SU-DHL-6 (cell line): ENCODE measurements at regions not wholly inside any gene's neighbourhood (a gene's known extent, or its start where the extent isn't known, plus 50 kb on each side); places are given as distances from the start of the nearest gene placed in this dataset.

Experiments
- CTCF ChIP-seq: fragments of 200-600 bp; sonication (generic); IDR thresholded peaks from one replicate; pipeline ENCODE4 v1.5.1; 2017; ENCODE audit warnings: antibody characterized with exemption, mild to moderate bottlenecking, low read length, moderate library complexity; ENCODE audit not compliant: insufficient read depth, poor library complexity, severe bottlenecking
- EZH2phosphoT487 ChIP-seq: fragments of 200-600 bp; sonication (generic), shearing (Covaris generic); conservative IDR thresholded peaks from 2 replicates; pipeline ENCODE4 v1.6.1; 2018; ENCODE audit warnings: mild to moderate bottlenecking, antibody characterized with exemption, low read length, moderate library complexity, mixed read lengths

GRCh38 chr3:106794442-106794841 is 582.8 kb upstream of the CCDC54 start:
- no peak for TF ChIP-seq CTCF
- no peak for TF ChIP-seq EZH2phosphoT487
